GM18498 (cell line): ENCODE measurements at regions not wholly inside any gene's neighbourhood (a gene's known extent, or its start where the extent isn't known, plus 50 kb on each side); places are given as distances from the start of the nearest gene placed in this dataset.

ENCODE experiments used
- ATAC-seq: cut with Tn5 transposase; IDR thresholded peaks from one replicate; pipeline ENCODE4 v1.9.1; 2021; ENCODE audit warnings: mild to moderate bottlenecking, moderate library complexity; ENCODE audit not compliant: unreplicated experiment

GRCh38 chr13:59464926-59465325 lies 698.8 kb downstream of the DIAPH3 start:
- no peak for ATAC-seq

GRCh38 chr13:59468396-59468795 lies 695.3 kb downstream of the DIAPH3 start:
- no peak for ATAC-seq

- no peak for ATAC-seq
Measured at GRCh38 chr13:59471106-59471505, 692.6 kb downstream of the DIAPH3 start.

GRCh38 chr13:59472134-59472533 lies 691.6 kb downstream of the DIAPH3 start:
- no peak for ATAC-seq

GRCh38 chr13:59474696-59475095 lies 689.0 kb downstream of the DIAPH3 start:
- no peak for ATAC-seq

GRCh38 chr13:59475911-59476310 lies 687.8 kb downstream of the DIAPH3 start:
- ATAC-seq = no peak

- no peak for ATAC-seq
Measured at GRCh38 chr13:59476366-59476765, 687.4 kb downstream of the DIAPH3 start.

- ATAC-seq = no peak
Measured at GRCh38 chr13:59477011-59477410, 686.7 kb downstream of the DIAPH3 start.

GRCh38 chr13:59478908-59479307 lies 684.8 kb downstream of the DIAPH3 start:
- no peak for ATAC-seq

GRCh38 chr13:59479629-59480028 lies 684.1 kb downstream of the DIAPH3 start:
- ATAC-seq = no peak

- no peak for ATAC-seq
Measured at GRCh38 chr13:59480396-59481259, 683.1 kb downstream of the DIAPH3 start.

GRCh38 chr13:59483501-59484145 lies 680.1 kb downstream of the DIAPH3 start:
- no peak for ATAC-seq

- no peak for ATAC-seq
Measured at GRCh38 chr13:59487883-59488282, 675.8 kb downstream of the DIAPH3 start.

GRCh38 chr13:59488436-59488835 lies 675.3 kb downstream of the DIAPH3 start:
- ATAC-seq = no peak

- no peak for ATAC-seq
Measured at GRCh38 chr13:59490651-59491050, 673.1 kb downstream of the DIAPH3 start.

- ATAC-seq = no peak
Measured at GRCh38 chr13:59492030-59492636, 671.6 kb downstream of the DIAPH3 start.

GRCh38 chr13:59493436-59493965 lies 670.2 kb downstream of the DIAPH3 start:
- ATAC-seq = no peak

GRCh38 chr13:59494151-59494550 lies 669.6 kb downstream of the DIAPH3 start:
- ATAC-seq = no peak

GRCh38 chr13:59494560-59494970 lies 669.2 kb downstream of the DIAPH3 start:
- no peak for ATAC-seq

GRCh38 chr13:59495299-59495698 lies 668.4 kb downstream of the DIAPH3 start:
- ATAC-seq = no peak

- ATAC-seq = no peak
Measured at GRCh38 chr13:59495936-59496512, 667.7 kb downstream of the DIAPH3 start.
